Liver (tissue), 8 donors: ENCODE measurements at regions not wholly inside any gene's neighbourhood (a gene's known extent, or its start where the extent isn't known, plus 50 kb on each side); places are given as distances from the start of the nearest gene placed in this dataset.

Source experiments
- DNase-seq: peaks from one replicate; pipeline ENCODE4 v3.0.0-alpha.2; 2017; ENCODE audit warnings: low spot score
- H3K27ac ChIP-seq, 2 donors: one replicate each; pipeline ENCODE4 v1.7.0; 2013; ENCODE audit warnings: inconsistent platforms in 2 of 2, low read length in 2 of 2, control low read depth in 1 of 2, low read depth in 1 of 2, mild to moderate bottlenecking in 1 of 2
- H3K27me3 ChIP-seq, 4 donors: one replicate each; pipeline versions ENCODE4 v1.6.1 to v1.7.0; 2013; ENCODE audit warnings: low read length in 3 of 4, inconsistent platforms in 1 of 4, mild to moderate bottlenecking in 1 of 4, moderate library complexity in 1 of 4; ENCODE audit not compliant: control insufficient read depth in 4 of 4, insufficient read depth in 4 of 4
- H3K36me3 ChIP-seq, 4 donors: one replicate each; pipeline versions ENCODE4 v1.6.1 to v1.7.0; 2013; ENCODE audit warnings: low read length in 3 of 4, mild to moderate bottlenecking in 3 of 4, low read depth in 1 of 4, moderate library complexity in 1 of 4; ENCODE audit not compliant: control insufficient read depth in 4 of 4, insufficient read depth in 3 of 4
- H3K4me1 ChIP-seq, 4 donors: one replicate each; pipeline versions ENCODE4 v1.6.1 to v1.7.0; 2013; ENCODE audit warnings: low read length in 3 of 4, mild to moderate bottlenecking in 3 of 4, moderate library complexity in 1 of 4; ENCODE audit not compliant: control insufficient read depth in 4 of 4, insufficient read depth in 4 of 4
- H3K4me3 ChIP-seq, 3 donors: one replicate each; pipeline versions ENCODE4 v1.6.1 to v1.7.0; 2013; ENCODE audit warnings: low read length in 3 of 3, control low read depth in 1 of 3, low read depth in 1 of 3, mild to moderate bottlenecking in 1 of 3
- H3K9ac ChIP-seq, 2 donors: one replicate each; pipeline ENCODE4 v1.7.0; 2013; ENCODE audit warnings: low read length in 2 of 2, mild to moderate bottlenecking in 2 of 2, moderate library complexity in 2 of 2, control low read depth in 1 of 2, low read depth in 1 of 2
- H3K9me3 ChIP-seq, 4 donors: one replicate each; pipeline versions ENCODE4 v1.6.1 to v1.7.0; 2013; ENCODE audit warnings: low read length in 3 of 4; ENCODE audit not compliant: control insufficient read depth in 4 of 4
- EGR1 ChIP-seq, 2 donors: IDR thresholded peaks; 2 replicates each; pipeline ENCODE4 v1.6.1; 2016 to 2018; ENCODE audit warnings: antibody characterized with exemption in 2 of 2, low read depth in 2 of 2
- FOXA1 ChIP-seq: IDR thresholded peaks from 2 replicates; pipeline ENCODE4 v1.6.1; 2016; ENCODE audit warnings: antibody characterized with exemption
- GABPA ChIP-seq, 2 donors: IDR thresholded peaks in 1 of 2; conservative IDR thresholded peaks in 1 of 2; 2 replicates each; pipeline ENCODE4 v1.6.1; 2016; ENCODE audit warnings: antibody characterized with exemption in 2 of 2, mild to moderate bottlenecking in 1 of 2, moderate library complexity in 1 of 2
- HNF4A ChIP-seq, 2 donors: conservative IDR thresholded peaks; 2 replicates each; pipeline ENCODE4 v1.6.1; 2016; ENCODE audit warnings: antibody characterized with exemption in 2 of 2, mild to moderate bottlenecking in 2 of 2
- HNF4G ChIP-seq: IDR thresholded peaks from 2 replicates; pipeline ENCODE4 v1.6.1; 2016; ENCODE audit warnings: antibody characterized with exemption
- JUND ChIP-seq, 2 donors: IDR thresholded peaks; 2 replicates each; pipeline ENCODE4 v1.6.1; 2016; ENCODE audit warnings: antibody characterized with exemption in 2 of 2
- RAD21 ChIP-seq, 2 donors: IDR thresholded peaks; 2 replicates each; pipeline ENCODE4 v1.6.1; 2016; ENCODE audit warnings: antibody characterized with exemption in 2 of 2, mild to moderate bottlenecking in 2 of 2
- RXRA ChIP-seq, 2 donors: IDR thresholded peaks; 2 replicates each; pipeline ENCODE4 v1.6.1; 2017 to 2018; ENCODE audit warnings: antibody characterized with exemption in 2 of 2, mild to moderate bottlenecking in 1 of 2
- SP1 ChIP-seq: IDR thresholded peaks from 2 replicates; pipeline ENCODE4 v1.6.1; 2018; ENCODE audit warnings: antibody characterized with exemption, mild to moderate bottlenecking
- TAF1 ChIP-seq: conservative IDR thresholded peaks from 2 replicates; pipeline ENCODE4 v1.6.1; 2016; ENCODE audit warnings: antibody characterized with exemption, mild to moderate bottlenecking
- YY1 ChIP-seq: IDR thresholded peaks from 2 replicates; pipeline ENCODE4 v1.6.1; 2016; ENCODE audit warnings: antibody characterized with exemption, mild to moderate bottlenecking
- WGBS: extraction: QIAGEN DNeasy Blood & Tissue Kit; methylation state at CpG from one replicate; pipeline ENCODE4 v1.1.7; 2013; 5-methylcytosine and 5-hydroxymethylcytosine counted together
- TF ChIP-seq, protein P1 (sequence below): IDR thresholded peaks from 2 replicates; pipeline ENCODE4 v1.6.1; 2016; ENCODE audit warnings: antibody characterized with exemption
- TF ChIP-seq, protein P2 (sequence below): IDR thresholded peaks from 2 replicates; pipeline ENCODE4 v1.6.1; 2016; ENCODE audit warnings: antibody characterized with exemption
- TF ChIP-seq, protein P3 (sequence below): fragments of 150-350 bp; IDR thresholded peaks from 2 replicates; pipeline ENCODE4 v1.5.1; 2017; ENCODE audit warnings: improper control_type of control experiment, low read depth, low read length; ENCODE audit not compliant: missing input control
- TF ChIP-seq, protein P4 (sequence below): IDR thresholded peaks from 2 replicates; pipeline ENCODE4 v1.6.1; 2016; ENCODE audit warnings: antibody characterized with exemption
- TF ChIP-seq, protein P5 (sequence below): IDR thresholded peaks from 2 replicates; pipeline ENCODE4 v1.6.1; 2016; ENCODE audit warnings: antibody characterized with exemption, mild to moderate bottlenecking
- donor health status: healthy.
- donor health status: healthy.
- donor health status: healthy.
- donor health status: healthy.
- donor health status: healthy.

DNA sequence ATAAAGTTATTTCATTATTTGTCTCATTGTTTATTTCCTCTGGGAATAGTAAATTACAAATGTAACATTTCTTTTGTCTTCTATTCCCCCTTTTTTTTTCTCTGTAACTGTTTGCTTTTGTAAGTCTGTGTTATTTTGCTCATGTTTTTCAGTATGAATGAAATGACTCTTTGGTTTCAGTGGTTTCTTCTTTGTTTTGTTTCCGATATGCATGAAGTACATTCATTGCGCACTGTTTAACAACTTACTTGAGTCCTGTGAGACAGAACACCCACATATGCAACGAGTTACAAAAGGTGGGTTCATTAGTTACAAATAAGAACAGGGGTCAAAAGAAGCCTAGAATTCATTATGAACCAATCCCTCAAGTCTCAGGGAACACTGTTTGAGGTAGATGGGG is 175.0 kb upstream of the UGT8 start:
- H3K4me3 ChIP-seq: no peak overlapping the region
- DNase-seq: no peak
- TF ChIP-seq, protein P1, sequence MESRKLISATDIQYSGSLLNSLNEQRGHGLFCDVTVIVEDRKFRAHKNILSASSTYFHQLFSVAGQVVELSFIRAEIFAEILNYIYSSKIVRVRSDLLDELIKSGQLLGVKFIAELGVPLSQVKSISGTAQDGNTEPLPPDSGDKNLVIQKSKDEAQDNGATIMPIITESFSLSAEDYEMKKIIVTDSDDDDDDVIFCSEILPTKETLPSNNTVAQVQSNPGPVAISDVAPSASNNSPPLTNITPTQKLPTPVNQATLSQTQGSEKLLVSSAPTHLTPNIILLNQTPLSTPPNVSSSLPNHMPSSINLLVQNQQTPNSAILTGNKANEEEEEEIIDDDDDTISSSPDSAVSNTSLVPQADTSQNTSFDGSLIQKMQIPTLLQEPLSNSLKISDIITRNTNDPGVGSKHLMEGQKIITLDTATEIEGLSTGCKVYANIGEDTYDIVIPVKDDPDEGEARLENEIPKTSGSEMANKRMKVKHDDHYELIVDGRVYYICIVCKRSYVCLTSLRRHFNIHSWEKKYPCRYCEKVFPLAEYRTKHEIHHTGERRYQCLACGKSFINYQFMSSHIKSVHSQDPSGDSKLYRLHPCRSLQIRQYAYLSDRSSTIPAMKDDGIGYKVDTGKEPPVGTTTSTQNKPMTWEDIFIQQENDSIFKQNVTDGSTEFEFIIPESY: no peak
- TF ChIP-seq TAF1 (no peak), FOXA1 (no peak), GABPA (IDR thresholded peaks at IDR 0.05 in 1 of 2, conservative IDR thresholded peaks at IDR 0.05 in 1 of 2) (no peak), YY1 (no peak), RAD21 (IDR thresholded peaks at IDR 0.05) (no peak), RXRA (IDR thresholded peaks at IDR 0.05) (no peak), HNF4G (no peak), JUND (IDR thresholded peaks at IDR 0.05) (no peak), HNF4A (conservative IDR thresholded peaks at IDR 0.05) (no peak), EGR1 (IDR thresholded peaks at IDR 0.05; ENCODE audit: low read depth in 2 of 2) (no peak), SP1 (no peak)
- TF ChIP-seq, protein P2, sequence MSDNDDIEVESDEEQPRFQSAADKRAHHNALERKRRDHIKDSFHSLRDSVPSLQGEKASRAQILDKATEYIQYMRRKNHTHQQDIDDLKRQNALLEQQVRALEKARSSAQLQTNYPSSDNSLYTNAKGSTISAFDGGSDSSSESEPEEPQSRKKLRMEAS: no peak
- TF ChIP-seq, protein P3, sequence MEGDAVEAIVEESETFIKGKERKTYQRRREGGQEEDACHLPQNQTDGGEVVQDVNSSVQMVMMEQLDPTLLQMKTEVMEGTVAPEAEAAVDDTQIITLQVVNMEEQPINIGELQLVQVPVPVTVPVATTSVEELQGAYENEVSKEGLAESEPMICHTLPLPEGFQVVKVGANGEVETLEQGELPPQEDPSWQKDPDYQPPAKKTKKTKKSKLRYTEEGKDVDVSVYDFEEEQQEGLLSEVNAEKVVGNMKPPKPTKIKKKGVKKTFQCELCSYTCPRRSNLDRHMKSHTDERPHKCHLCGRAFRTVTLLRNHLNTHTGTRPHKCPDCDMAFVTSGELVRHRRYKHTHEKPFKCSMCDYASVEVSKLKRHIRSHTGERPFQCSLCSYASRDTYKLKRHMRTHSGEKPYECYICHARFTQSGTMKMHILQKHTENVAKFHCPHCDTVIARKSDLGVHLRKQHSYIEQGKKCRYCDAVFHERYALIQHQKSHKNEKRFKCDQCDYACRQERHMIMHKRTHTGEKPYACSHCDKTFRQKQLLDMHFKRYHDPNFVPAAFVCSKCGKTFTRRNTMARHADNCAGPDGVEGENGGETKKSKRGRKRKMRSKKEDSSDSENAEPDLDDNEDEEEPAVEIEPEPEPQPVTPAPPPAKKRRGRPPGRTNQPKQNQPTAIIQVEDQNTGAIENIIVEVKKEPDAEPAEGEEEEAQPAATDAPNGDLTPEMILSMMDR: no peak
- TF ChIP-seq, protein P4, sequence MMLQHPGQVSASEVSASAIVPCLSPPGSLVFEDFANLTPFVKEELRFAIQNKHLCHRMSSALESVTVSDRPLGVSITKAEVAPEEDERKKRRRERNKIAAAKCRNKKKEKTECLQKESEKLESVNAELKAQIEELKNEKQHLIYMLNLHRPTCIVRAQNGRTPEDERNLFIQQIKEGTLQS: no peak
- TF ChIP-seq, protein P5, sequence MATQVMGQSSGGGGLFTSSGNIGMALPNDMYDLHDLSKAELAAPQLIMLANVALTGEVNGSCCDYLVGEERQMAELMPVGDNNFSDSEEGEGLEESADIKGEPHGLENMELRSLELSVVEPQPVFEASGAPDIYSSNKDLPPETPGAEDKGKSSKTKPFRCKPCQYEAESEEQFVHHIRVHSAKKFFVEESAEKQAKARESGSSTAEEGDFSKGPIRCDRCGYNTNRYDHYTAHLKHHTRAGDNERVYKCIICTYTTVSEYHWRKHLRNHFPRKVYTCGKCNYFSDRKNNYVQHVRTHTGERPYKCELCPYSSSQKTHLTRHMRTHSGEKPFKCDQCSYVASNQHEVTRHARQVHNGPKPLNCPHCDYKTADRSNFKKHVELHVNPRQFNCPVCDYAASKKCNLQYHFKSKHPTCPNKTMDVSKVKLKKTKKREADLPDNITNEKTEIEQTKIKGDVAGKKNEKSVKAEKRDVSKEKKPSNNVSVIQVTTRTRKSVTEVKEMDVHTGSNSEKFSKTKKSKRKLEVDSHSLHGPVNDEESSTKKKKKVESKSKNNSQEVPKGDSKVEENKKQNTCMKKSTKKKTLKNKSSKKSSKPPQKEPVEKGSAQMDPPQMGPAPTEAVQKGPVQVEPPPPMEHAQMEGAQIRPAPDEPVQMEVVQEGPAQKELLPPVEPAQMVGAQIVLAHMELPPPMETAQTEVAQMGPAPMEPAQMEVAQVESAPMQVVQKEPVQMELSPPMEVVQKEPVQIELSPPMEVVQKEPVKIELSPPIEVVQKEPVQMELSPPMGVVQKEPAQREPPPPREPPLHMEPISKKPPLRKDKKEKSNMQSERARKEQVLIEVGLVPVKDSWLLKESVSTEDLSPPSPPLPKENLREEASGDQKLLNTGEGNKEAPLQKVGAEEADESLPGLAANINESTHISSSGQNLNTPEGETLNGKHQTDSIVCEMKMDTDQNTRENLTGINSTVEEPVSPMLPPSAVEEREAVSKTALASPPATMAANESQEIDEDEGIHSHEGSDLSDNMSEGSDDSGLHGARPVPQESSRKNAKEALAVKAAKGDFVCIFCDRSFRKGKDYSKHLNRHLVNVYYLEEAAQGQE: no peak
- no peaks in the 10 kb centered on the region for H3K27me3 ChIP-seq
- no peaks in the 10 kb centered on the region for H3K36me3 ChIP-seq
- 78% methylated on average over 3 of the region's 3 CpGs for WGBS
- H3K9me3 ChIP-seq: no peaks in the 10 kb centered on the region
- H3K9ac ChIP-seq: no peak overlapping the region
- H3K27ac ChIP-seq: no peak overlapping the region
- H3K4me1 ChIP-seq: no peaks in the 10 kb centered on the region

DNA sequence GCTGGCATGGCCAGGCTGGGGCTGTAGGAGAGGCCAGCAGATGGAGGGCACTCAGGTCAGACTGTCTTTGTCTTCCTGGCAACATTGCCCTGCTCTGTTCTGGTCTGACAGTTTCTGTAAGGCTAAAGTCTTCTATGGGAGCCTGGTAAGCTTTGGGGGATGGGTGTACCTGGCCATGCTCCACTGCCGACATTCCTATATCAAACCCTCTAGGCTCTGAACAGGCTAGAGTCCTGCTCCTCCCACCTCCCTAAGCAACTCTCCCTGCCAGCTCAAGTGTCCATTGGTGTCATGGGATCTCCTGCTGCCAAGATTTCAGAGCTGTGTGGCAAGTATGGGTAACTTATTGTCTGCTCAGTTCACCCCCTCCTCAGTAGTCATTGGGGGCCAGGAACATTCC is 163.5 kb upstream of the UGT8 start:
- Histone ChIP-seq H3K27ac (no peak overlapping the region), H3K27me3 (peaks cover 0 to 2% (median 0%) of the 10 kb centered on the region in 4 donors), H3K4me3 (no peak overlapping the region), H3K36me3 (no peaks in the 10 kb centered on the region), H3K9ac (no peak overlapping the region), H3K9me3 (no peaks in the 10 kb centered on the region), H3K4me1 (no peaks in the 10 kb centered on the region)
- TF ChIP-seq, protein P2: no peak
- TF ChIP-seq, protein P1: no peak
- no peak for TF ChIP-seq SP1
- TF ChIP-seq, protein P4: no peak
- DNase-seq: no peak
- 64% methylated on average over 1 of the region's 1 CpG for WGBS
